ENCODE measurements at regions not wholly inside any gene's neighbourhood (a gene's known extent, or its start where the extent isn't known, plus 50 kb on each side); places are given as distances from the start of the nearest gene placed in this dataset.

DNA sequence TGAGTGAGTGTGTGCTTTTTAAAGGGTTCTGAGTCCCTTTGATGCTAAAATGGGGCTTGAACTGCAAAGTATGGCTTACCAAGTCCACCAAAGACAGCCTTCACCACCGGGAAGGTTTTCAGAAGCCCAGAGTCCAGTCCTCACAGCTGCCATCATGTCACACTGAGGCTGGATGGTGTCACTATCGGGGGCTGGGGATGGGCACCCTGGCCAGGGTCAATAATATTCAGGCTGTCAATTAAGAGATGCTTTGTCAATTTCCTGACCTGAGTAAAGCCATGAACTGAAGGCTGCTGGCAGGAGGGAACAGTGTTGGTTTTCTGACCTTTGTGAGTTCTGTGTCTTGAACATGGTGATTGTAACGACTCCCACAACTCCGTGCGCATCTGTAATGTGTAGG, 373.0 kb upstream of the B3GAT1 start:
- no peak for ATAC-seq
- POLR2A ChIA-PET: no interaction called here
- no peak overlapping the region for H3K4me3 Mint-ChIP-seq
- no peaks in the 10 kb centered on the region for H3K36me3 Mint-ChIP-seq
- H3K9me3 Mint-ChIP-seq: peaks cover 21% of the 10 kb centered on the region
- CTCF ChIA-PET: no interaction called here
- TF ChIP-seq HMGXB4 (CRISPR knock-in tag; IDR thresholded peaks at IDR 0.05) (no peak), ZBTB21 (CRISPR knock-in tag; IDR thresholded peaks at IDR 0.05; ENCODE audit: borderline replicate concordance) (no peak)
- H3K27ac Mint-ChIP-seq: no peak overlapping the region
- no peak for DNase-seq (ENCODE audit: low spot score)
- no peaks in the 10 kb centered on the region for H3K4me1 Mint-ChIP-seq
- H3K27me3 Mint-ChIP-seq (ENCODE audit: low read depth): peaks cover 12% of the 10 kb centered on the region

- peaks cover 15% of the 10 kb centered on the region for H3K27me3 Mint-ChIP-seq (ENCODE audit: low read depth)
- TF ChIP-seq EMX1 (CRISPR knock-in tag; IDR thresholded peaks at IDR 0.05) (no peak), ZNF317 (CRISPR knock-in tag; IDR thresholded peaks at IDR 0.05; ENCODE audit: borderline replicate concordance, low read depth) (no peak), ATF1 (CRISPR knock-in tag; IDR thresholded peaks at IDR 0.05) (no peak), ZNF423 (CRISPR knock-in tag; IDR thresholded peaks at IDR 0.05) (no peak), MLX (CRISPR knock-in tag; IDR thresholded peaks at IDR 0.05) (no peak), ARID4B (CRISPR knock-in tag; IDR thresholded peaks at IDR 0.05; ENCODE audit: borderline replicate concordance) (no peak), SOX15 (CRISPR knock-in tag; IDR thresholded peaks at IDR 0.05) (no peak), NR3C1 (CRISPR knock-in tag; conservative IDR thresholded peaks at IDR 0.05; ENCODE audit: low read depth) (no peak), JUN (CRISPR knock-in tag; IDR thresholded peaks at IDR 0.05) (no peak), RELA (CRISPR knock-in tag; IDR thresholded peaks at IDR 0.05; ENCODE audit: borderline replicate concordance) (no peak), NFATC4 (CRISPR knock-in tag; IDR thresholded peaks at IDR 0.05) (no peak), E2F4 (CRISPR knock-in tag; IDR thresholded peaks at IDR 0.05; ENCODE audit: borderline replicate concordance, low read depth) (no peak)
- TF ChIP-seq, protein P1, sequence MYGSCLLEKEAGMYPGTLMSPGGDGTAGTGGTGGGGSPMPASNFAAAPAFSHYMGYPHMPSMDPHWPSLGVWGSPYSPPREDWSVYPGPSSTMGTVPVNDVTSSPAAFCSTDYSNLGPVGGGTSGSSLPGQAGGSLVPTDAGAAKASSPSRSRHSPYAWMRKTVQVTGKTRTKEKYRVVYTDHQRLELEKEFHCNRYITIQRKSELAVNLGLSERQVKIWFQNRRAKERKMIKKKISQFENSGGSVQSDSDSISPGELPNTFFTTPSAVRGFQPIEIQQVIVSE (CRISPR knock-in tag; IDR thresholded peaks at IDR 0.05; ENCODE audit: borderline replicate concordance): no peak
- TF ChIP-seq, protein P2, sequence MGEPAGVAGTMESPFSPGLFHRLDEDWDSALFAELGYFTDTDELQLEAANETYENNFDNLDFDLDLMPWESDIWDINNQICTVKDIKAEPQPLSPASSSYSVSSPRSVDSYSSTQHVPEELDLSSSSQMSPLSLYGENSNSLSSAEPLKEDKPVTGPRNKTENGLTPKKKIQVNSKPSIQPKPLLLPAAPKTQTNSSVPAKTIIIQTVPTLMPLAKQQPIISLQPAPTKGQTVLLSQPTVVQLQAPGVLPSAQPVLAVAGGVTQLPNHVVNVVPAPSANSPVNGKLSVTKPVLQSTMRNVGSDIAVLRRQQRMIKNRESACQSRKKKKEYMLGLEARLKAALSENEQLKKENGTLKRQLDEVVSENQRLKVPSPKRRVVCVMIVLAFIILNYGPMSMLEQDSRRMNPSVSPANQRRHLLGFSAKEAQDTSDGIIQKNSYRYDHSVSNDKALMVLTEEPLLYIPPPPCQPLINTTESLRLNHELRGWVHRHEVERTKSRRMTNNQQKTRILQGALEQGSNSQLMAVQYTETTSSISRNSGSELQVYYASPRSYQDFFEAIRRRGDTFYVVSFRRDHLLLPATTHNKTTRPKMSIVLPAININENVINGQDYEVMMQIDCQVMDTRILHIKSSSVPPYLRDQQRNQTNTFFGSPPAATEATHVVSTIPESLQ (CRISPR knock-in tag; IDR thresholded peaks at IDR 0.05): no peak
- TF ChIP-seq, protein P3, sequence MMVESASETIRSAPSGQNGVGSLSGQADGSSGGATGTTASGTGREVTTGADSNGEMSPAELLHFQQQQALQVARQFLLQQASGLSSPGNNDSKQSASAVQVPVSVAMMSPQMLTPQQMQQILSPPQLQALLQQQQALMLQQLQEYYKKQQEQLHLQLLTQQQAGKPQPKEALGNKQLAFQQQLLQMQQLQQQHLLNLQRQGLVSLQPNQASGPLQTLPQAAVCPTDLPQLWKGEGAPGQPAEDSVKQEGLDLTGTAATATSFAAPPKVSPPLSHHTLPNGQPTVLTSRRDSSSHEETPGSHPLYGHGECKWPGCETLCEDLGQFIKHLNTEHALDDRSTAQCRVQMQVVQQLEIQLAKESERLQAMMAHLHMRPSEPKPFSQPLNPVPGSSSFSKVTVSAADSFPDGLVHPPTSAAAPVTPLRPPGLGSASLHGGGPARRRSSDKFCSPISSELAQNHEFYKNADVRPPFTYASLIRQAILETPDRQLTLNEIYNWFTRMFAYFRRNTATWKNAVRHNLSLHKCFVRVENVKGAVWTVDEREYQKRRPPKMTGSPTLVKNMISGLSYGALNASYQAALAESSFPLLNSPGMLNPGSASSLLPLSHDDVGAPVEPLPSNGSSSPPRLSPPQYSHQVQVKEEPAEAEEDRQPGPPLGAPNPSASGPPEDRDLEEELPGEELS (CRISPR knock-in tag; IDR thresholded peaks at IDR 0.05): no peak
- H3K9me3 Mint-ChIP-seq: peaks cover 21% of the 10 kb centered on the region
- no peaks in the 10 kb centered on the region for H3K4me1 Mint-ChIP-seq
- no peaks in the 10 kb centered on the region for H3K36me3 Mint-ChIP-seq
- DNase-seq (ENCODE audit: low spot score) (no peak), ATAC-seq (no peak)
- no peak overlapping the region for H3K4me3 Mint-ChIP-seq
- H3K27ac Mint-ChIP-seq: no peak overlapping the region
- ChIA-PET POLR2A (no interaction called here), CTCF (no interaction called here)
Observed at GRCh38 chr11:134784568-134784967, 372.5 kb upstream of the B3GAT1 start.

Measured in WTC11 (cell line).